Liver (tissue), 8 donors: ENCODE measurements at regions not wholly inside any gene's neighbourhood (a gene's known extent, or its start where the extent isn't known, plus 50 kb on each side); places are given as distances from the start of the nearest gene placed in this dataset.
"Not testable (repeated sequence)": the region's sequence is repeated elsewhere in the genome, so short reads cannot be mapped to it uniquely, and the experiment has no call there.

ENCODE experiments used
- DNase-seq: peaks from one replicate; pipeline ENCODE4 v3.0.0-alpha.2; 2017; ENCODE audit warnings: low spot score
- H3K27ac ChIP-seq, 2 donors: one replicate each; pipeline ENCODE4 v1.7.0; 2013; ENCODE audit warnings: inconsistent platforms in 2 of 2, low read length in 2 of 2, control low read depth in 1 of 2, low read depth in 1 of 2, mild to moderate bottlenecking in 1 of 2
- H3K27me3 ChIP-seq, 4 donors: one replicate each; pipeline versions ENCODE4 v1.6.1 to v1.7.0; 2013; ENCODE audit warnings: low read length in 3 of 4, inconsistent platforms in 1 of 4, mild to moderate bottlenecking in 1 of 4, moderate library complexity in 1 of 4; ENCODE audit not compliant: control insufficient read depth in 4 of 4, insufficient read depth in 4 of 4
- H3K36me3 ChIP-seq, 4 donors: one replicate each; pipeline versions ENCODE4 v1.6.1 to v1.7.0; 2013; ENCODE audit warnings: low read length in 3 of 4, mild to moderate bottlenecking in 3 of 4, low read depth in 1 of 4, moderate library complexity in 1 of 4; ENCODE audit not compliant: control insufficient read depth in 4 of 4, insufficient read depth in 3 of 4
- H3K4me1 ChIP-seq, 4 donors: one replicate each; pipeline versions ENCODE4 v1.6.1 to v1.7.0; 2013; ENCODE audit warnings: low read length in 3 of 4, mild to moderate bottlenecking in 3 of 4, moderate library complexity in 1 of 4; ENCODE audit not compliant: control insufficient read depth in 4 of 4, insufficient read depth in 4 of 4
- H3K4me3 ChIP-seq, 3 donors: one replicate each; pipeline versions ENCODE4 v1.6.1 to v1.7.0; 2013; ENCODE audit warnings: low read length in 3 of 3, control low read depth in 1 of 3, low read depth in 1 of 3, mild to moderate bottlenecking in 1 of 3
- H3K9ac ChIP-seq, 2 donors: one replicate each; pipeline ENCODE4 v1.7.0; 2013; ENCODE audit warnings: low read length in 2 of 2, mild to moderate bottlenecking in 2 of 2, moderate library complexity in 2 of 2, control low read depth in 1 of 2, low read depth in 1 of 2
- H3K9me3 ChIP-seq, 4 donors: one replicate each; pipeline versions ENCODE4 v1.6.1 to v1.7.0; 2013; ENCODE audit warnings: low read length in 3 of 4; ENCODE audit not compliant: control insufficient read depth in 4 of 4
- CTCF ChIP-seq: fragments of 150-350 bp; IDR thresholded peaks from 2 replicates; pipeline ENCODE4 v1.5.1; 2017; ENCODE audit warnings: improper control_type of control experiment, low read depth, low read length; ENCODE audit not compliant: missing input control
- EGR1 ChIP-seq, 2 donors: IDR thresholded peaks; 2 replicates each; pipeline ENCODE4 v1.6.1; 2016 to 2018; ENCODE audit warnings: antibody characterized with exemption in 2 of 2, low read depth in 2 of 2
- FOXA1 ChIP-seq: IDR thresholded peaks from 2 replicates; pipeline ENCODE4 v1.6.1; 2016; ENCODE audit warnings: antibody characterized with exemption
- FOXA2 ChIP-seq: IDR thresholded peaks from 2 replicates; pipeline ENCODE4 v1.6.1; 2016; ENCODE audit warnings: antibody characterized with exemption
- GABPA ChIP-seq, 2 donors: IDR thresholded peaks in 1 of 2; conservative IDR thresholded peaks in 1 of 2; 2 replicates each; pipeline ENCODE4 v1.6.1; 2016; ENCODE audit warnings: antibody characterized with exemption in 2 of 2, mild to moderate bottlenecking in 1 of 2, moderate library complexity in 1 of 2
- HNF4A ChIP-seq, 2 donors: conservative IDR thresholded peaks; 2 replicates each; pipeline ENCODE4 v1.6.1; 2016; ENCODE audit warnings: antibody characterized with exemption in 2 of 2, mild to moderate bottlenecking in 2 of 2
- HNF4G ChIP-seq: IDR thresholded peaks from 2 replicates; pipeline ENCODE4 v1.6.1; 2016; ENCODE audit warnings: antibody characterized with exemption
- JUND ChIP-seq, 2 donors: IDR thresholded peaks; 2 replicates each; pipeline ENCODE4 v1.6.1; 2016; ENCODE audit warnings: antibody characterized with exemption in 2 of 2
- NR2F2 ChIP-seq: IDR thresholded peaks from 2 replicates; pipeline ENCODE4 v1.6.1; 2016; ENCODE audit warnings: antibody characterized with exemption
- RAD21 ChIP-seq, 2 donors: IDR thresholded peaks; 2 replicates each; pipeline ENCODE4 v1.6.1; 2016; ENCODE audit warnings: antibody characterized with exemption in 2 of 2, mild to moderate bottlenecking in 2 of 2
- RXRA ChIP-seq, 2 donors: IDR thresholded peaks; 2 replicates each; pipeline ENCODE4 v1.6.1; 2017 to 2018; ENCODE audit warnings: antibody characterized with exemption in 2 of 2, mild to moderate bottlenecking in 1 of 2
- SP1 ChIP-seq: IDR thresholded peaks from 2 replicates; pipeline ENCODE4 v1.6.1; 2018; ENCODE audit warnings: antibody characterized with exemption, mild to moderate bottlenecking
- TAF1 ChIP-seq: conservative IDR thresholded peaks from 2 replicates; pipeline ENCODE4 v1.6.1; 2016; ENCODE audit warnings: antibody characterized with exemption, mild to moderate bottlenecking
- YY1 ChIP-seq: IDR thresholded peaks from 2 replicates; pipeline ENCODE4 v1.6.1; 2016; ENCODE audit warnings: antibody characterized with exemption, mild to moderate bottlenecking
- WGBS: extraction: QIAGEN DNeasy Blood & Tissue Kit; methylation state at CpG from one replicate; pipeline ENCODE4 v1.1.7; 2013; 5-methylcytosine and 5-hydroxymethylcytosine counted together
- TF ChIP-seq, protein P1 (sequence below): IDR thresholded peaks from 2 replicates; pipeline ENCODE4 v1.6.1; 2016; ENCODE audit warnings: antibody characterized with exemption
- TF ChIP-seq, protein P2 (sequence below): IDR thresholded peaks from 2 replicates; pipeline ENCODE4 v1.6.1; 2016; ENCODE audit warnings: antibody characterized with exemption
- TF ChIP-seq, protein P3 (sequence below): IDR thresholded peaks from 2 replicates; pipeline ENCODE4 v1.6.1; 2016; ENCODE audit warnings: antibody characterized with exemption
- TF ChIP-seq, protein P4 (sequence below): IDR thresholded peaks from 2 replicates; pipeline ENCODE4 v1.6.1; 2016; ENCODE audit warnings: antibody characterized with exemption, mild to moderate bottlenecking
- donor health status: healthy.
- donor health status: healthy.
- donor health status: healthy.
- donor health status: healthy.
- donor health status: healthy.

GRCh38 chr17:53757559-53757958 is 65.2 kb upstream of the KIF2B start:
- Histone ChIP-seq H3K27me3 (peaks cover 0 to 2% (median 0%) of the 10 kb centered on the region in 4 donors), H3K4me1 (no peaks in the 10 kb centered on the region), H3K27ac (no peak overlapping the region), H3K9ac (no peak overlapping the region), H3K36me3 (no peaks in the 10 kb centered on the region), H3K4me3 (no peak overlapping the region), H3K9me3 (no peaks in the 10 kb centered on the region)
- no peak for DNase-seq
- TF ChIP-seq, protein P1, sequence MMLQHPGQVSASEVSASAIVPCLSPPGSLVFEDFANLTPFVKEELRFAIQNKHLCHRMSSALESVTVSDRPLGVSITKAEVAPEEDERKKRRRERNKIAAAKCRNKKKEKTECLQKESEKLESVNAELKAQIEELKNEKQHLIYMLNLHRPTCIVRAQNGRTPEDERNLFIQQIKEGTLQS = no peak
- TF ChIP-seq, protein P2, sequence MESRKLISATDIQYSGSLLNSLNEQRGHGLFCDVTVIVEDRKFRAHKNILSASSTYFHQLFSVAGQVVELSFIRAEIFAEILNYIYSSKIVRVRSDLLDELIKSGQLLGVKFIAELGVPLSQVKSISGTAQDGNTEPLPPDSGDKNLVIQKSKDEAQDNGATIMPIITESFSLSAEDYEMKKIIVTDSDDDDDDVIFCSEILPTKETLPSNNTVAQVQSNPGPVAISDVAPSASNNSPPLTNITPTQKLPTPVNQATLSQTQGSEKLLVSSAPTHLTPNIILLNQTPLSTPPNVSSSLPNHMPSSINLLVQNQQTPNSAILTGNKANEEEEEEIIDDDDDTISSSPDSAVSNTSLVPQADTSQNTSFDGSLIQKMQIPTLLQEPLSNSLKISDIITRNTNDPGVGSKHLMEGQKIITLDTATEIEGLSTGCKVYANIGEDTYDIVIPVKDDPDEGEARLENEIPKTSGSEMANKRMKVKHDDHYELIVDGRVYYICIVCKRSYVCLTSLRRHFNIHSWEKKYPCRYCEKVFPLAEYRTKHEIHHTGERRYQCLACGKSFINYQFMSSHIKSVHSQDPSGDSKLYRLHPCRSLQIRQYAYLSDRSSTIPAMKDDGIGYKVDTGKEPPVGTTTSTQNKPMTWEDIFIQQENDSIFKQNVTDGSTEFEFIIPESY = no peak
- no peak for TF ChIP-seq HNF4G
- no peak for TF ChIP-seq GABPA (IDR thresholded peaks at IDR 0.05 in 1 of 2, conservative IDR thresholded peaks at IDR 0.05 in 1 of 2)
- TF ChIP-seq, protein P3, sequence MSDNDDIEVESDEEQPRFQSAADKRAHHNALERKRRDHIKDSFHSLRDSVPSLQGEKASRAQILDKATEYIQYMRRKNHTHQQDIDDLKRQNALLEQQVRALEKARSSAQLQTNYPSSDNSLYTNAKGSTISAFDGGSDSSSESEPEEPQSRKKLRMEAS = no peak
- no peak for TF ChIP-seq FOXA1
- TF ChIP-seq HNF4A (conservative IDR thresholded peaks at IDR 0.05) = no peak
- TF ChIP-seq CTCF = no peak
- TF ChIP-seq, protein P4, sequence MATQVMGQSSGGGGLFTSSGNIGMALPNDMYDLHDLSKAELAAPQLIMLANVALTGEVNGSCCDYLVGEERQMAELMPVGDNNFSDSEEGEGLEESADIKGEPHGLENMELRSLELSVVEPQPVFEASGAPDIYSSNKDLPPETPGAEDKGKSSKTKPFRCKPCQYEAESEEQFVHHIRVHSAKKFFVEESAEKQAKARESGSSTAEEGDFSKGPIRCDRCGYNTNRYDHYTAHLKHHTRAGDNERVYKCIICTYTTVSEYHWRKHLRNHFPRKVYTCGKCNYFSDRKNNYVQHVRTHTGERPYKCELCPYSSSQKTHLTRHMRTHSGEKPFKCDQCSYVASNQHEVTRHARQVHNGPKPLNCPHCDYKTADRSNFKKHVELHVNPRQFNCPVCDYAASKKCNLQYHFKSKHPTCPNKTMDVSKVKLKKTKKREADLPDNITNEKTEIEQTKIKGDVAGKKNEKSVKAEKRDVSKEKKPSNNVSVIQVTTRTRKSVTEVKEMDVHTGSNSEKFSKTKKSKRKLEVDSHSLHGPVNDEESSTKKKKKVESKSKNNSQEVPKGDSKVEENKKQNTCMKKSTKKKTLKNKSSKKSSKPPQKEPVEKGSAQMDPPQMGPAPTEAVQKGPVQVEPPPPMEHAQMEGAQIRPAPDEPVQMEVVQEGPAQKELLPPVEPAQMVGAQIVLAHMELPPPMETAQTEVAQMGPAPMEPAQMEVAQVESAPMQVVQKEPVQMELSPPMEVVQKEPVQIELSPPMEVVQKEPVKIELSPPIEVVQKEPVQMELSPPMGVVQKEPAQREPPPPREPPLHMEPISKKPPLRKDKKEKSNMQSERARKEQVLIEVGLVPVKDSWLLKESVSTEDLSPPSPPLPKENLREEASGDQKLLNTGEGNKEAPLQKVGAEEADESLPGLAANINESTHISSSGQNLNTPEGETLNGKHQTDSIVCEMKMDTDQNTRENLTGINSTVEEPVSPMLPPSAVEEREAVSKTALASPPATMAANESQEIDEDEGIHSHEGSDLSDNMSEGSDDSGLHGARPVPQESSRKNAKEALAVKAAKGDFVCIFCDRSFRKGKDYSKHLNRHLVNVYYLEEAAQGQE = no peak
- no peak for TF ChIP-seq FOXA2
- no peak for TF ChIP-seq SP1
- no peak for TF ChIP-seq RAD21 (IDR thresholded peaks at IDR 0.05)
- no peak for TF ChIP-seq JUND (IDR thresholded peaks at IDR 0.05)
- no peak for TF ChIP-seq RXRA (IDR thresholded peaks at IDR 0.05)
- TF ChIP-seq YY1 = no peak
- TF ChIP-seq TAF1 = no peak
- no peak for TF ChIP-seq NR2F2
- no peak for TF ChIP-seq EGR1 (IDR thresholded peaks at IDR 0.05; ENCODE audit: low read depth in 2 of 2)
- 94% methylated on average over 22 of the region's 22 CpGs for WGBS

DNA sequence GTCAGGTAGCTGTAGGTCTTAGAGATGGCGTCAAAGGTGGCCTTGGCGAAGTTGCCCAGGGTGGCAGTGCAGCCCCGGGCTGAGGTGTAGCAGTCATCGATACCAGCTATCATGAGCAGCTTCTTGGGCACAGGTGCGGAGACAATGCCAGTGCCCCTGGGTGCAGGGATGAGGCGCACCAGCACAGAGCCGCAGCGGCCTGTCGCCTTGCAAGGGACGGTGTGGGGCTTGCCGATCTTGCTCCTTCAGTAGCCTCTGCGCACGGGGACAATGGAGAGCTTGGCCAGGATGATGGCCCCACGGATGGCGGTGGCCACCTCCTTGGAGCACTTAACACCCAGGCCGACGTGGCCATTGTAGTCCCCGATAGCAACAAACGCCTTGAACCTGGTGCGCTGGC is 65.6 kb upstream of the KIF2B start:
- not testable (repeated sequence) for H3K4me1 ChIP-seq, DNase-seq
- WGBS = 95% methylated on average over 20 of the region's 20 CpGs

More for the DNA sequence above, 65.6 kb upstream of the KIF2B start:
- H3K27ac ChIP-seq, H3K4me3 ChIP-seq, H3K9ac ChIP-seq, H3K27me3 ChIP-seq, H3K36me3 ChIP-seq, H3K9me3 ChIP-seq: not testable (repeated sequence)
